Brain microvascular endothelial cell (primary cell): ENCODE measurements at regions not wholly inside any gene's neighbourhood (a gene's known extent, or its start where the extent isn't known, plus 50 kb on each side); places are given as distances from the start of the nearest gene placed in this dataset.
A peak's percentile ranks its signal among the peaks of the same experiment; 100 is the strongest.

Experiments
- DNase-seq: peaks from one replicate; pipeline ENCODE4 v3.0.0-alpha.2; 2020
- H3K27ac ChIP-seq: fragments of 250-450 bp; sonication (Bioruptor Pico); 2 replicates; pipeline ENCODE4 v1.5.1; 2020; ENCODE audit warnings: mild to moderate bottlenecking, moderate library complexity
- H3K27me3 ChIP-seq: fragments of 250-450 bp; sonication (Bioruptor Pico); replicated peaks from 2 replicates; pipeline ENCODE4 v1.5.1; 2020; ENCODE audit warnings: mild to moderate bottlenecking
- H3K36me3 ChIP-seq: fragments of 250-450 bp; sonication (Bioruptor Pico); replicated peaks from 2 replicates; pipeline ENCODE4 v1.5.1; 2020; ENCODE audit warnings: mild to moderate bottlenecking
- H3K4me3 ChIP-seq: 2 replicates; pipeline ENCODE4 v1.5.1; 2011; ENCODE audit warnings: low read depth, mild to moderate bottlenecking, control low read depth, low read length, moderate library complexity
- CTCF ChIP-seq: IDR thresholded peaks from 2 replicates; pipeline ENCODE4 v1.5.1; 2011; ENCODE audit warnings: low read depth, mild to moderate bottlenecking, moderate library complexity, low read length, control low read depth, inconsistent platforms; ENCODE audit errors: missing control alignments
- in situ Hi-C: cut with HindIII; loops from 2 replicates; pipeline ENCODE4 v1.10.0; 2017; ENCODE audit warnings: low sequenced_read_pairs, low pct_ligation_motif_present

GRCh38 chr1:177547200-177547599, 376.4 kb downstream of the BRINP2 start:
- DNase-seq: no peak
- H3K27ac ChIP-seq: no peak overlapping the region
- H3K27me3 ChIP-seq: no peaks in the 10 kb centered on the region
- no peaks in the 10 kb centered on the region for H3K36me3 ChIP-seq
- no peak for TF ChIP-seq CTCF
- no peak overlapping the region for H3K4me3 ChIP-seq
- in situ Hi-C loops: no loop called here

DNA sequence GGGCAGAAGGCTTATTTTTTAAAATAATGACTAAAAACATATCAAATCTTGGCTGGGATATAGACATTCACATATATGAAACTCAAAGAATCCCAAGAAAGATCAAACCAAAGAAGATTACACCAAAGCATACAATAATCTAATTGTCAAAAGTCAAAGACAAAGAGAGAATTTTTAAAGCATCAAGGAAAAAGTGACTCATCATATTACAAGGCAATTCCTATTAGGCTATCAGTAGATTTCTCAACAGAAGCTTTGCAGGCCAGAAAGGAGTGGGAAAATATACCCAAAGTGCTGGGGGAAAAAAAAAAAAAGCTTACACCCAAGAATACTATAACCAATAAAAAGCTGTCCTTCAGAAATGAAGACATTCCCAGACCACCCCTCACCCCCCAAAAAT, 375.6 kb downstream of the BRINP2 start:
- Histone ChIP-seq H3K27ac (no peak overlapping the region), H3K27me3 (no peaks in the 10 kb centered on the region), H3K36me3 (no peaks in the 10 kb centered on the region), H3K4me3 (no peak overlapping the region)
- no peak for DNase-seq
- in situ Hi-C loops: no loop called here
- no peak for TF ChIP-seq CTCF

- in situ Hi-C loops: no loop called here
- no peak for TF ChIP-seq CTCF
- Histone ChIP-seq H3K27me3 (no peaks in the 10 kb centered on the region), H3K36me3 (no peaks in the 10 kb centered on the region), H3K27ac (no peak overlapping the region), H3K4me3 (no peak overlapping the region)
- no peak for DNase-seq
These were observed 355.4 kb downstream of the BRINP2 start for GRCh38 chr1:177526201-177526600.

DNA sequence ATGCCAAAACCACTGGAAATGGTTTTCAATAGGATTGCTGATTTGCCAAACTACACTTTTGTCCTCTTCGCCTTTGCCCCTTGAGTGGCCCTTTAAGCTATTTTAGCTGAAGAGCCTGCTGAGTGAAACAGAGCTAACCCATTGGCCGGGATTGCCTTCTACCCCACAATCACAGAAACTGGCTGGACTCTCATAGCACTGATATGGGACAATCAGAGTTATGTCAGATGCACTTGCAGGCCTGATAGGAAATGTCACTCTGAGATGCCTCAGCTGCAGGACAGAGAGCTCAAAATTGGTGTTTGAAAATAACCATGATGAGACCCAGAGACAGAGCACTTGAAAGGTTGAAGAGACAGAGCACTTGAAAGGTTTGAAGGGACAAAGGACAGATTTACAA, 354.4 kb downstream of the BRINP2 start:
- no peak for TF ChIP-seq CTCF
- Histone ChIP-seq H3K4me3 (no peak overlapping the region), H3K36me3 (no peaks in the 10 kb centered on the region), H3K27me3 (no peaks in the 10 kb centered on the region), H3K27ac (no peak overlapping the region)
- DNase-seq: no peak
- in situ Hi-C loops: no loop called here

GRCh38 chr1:177517546-177517945, 346.8 kb downstream of the BRINP2 start:
- TF ChIP-seq CTCF: no peak
- Histone ChIP-seq H3K4me3 (no peak overlapping the region), H3K27ac (no peak overlapping the region), H3K36me3 (no peaks in the 10 kb centered on the region), H3K27me3 (no peaks in the 10 kb centered on the region)
- in situ Hi-C loops: no loop called here
- peak; percentile 10 for DNase-seq

GRCh38 chr1:177514207-177514606, 343.4 kb downstream of the BRINP2 start:
- in situ Hi-C loops: no loop called here
- no peak for TF ChIP-seq CTCF
- H3K27me3 ChIP-seq: no peaks in the 10 kb centered on the region

More at GRCh38 chr1:177514207-177514606, 343.4 kb downstream of the BRINP2 start:
- no peak for DNase-seq
- Histone ChIP-seq H3K27ac (no peak overlapping the region), H3K4me3 (no peak overlapping the region), H3K36me3 (no peaks in the 10 kb centered on the region)
